ENCODE measurements at regions not wholly inside any gene's neighbourhood (a gene's known extent, or its start where the extent isn't known, plus 50 kb on each side); places are given as distances from the start of the nearest gene placed in this dataset.

DNA sequence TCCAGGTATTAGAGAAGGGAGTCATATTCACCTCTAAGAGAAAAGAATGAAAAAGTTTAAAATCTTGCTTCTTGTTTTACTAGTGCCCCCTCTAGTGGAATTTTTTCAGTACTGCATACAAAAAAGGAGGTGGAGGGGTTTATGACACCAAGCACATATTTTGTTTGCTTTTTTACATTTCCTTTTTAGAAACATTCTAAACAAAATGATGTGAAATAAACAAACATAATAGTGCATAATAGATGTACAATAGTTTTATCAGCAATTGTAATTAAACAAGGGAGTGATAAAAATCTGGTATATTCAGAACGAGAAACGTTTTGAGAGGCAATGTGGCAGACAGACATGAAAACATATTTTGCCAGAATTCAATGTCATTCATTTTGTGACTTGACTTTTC is 111.0 kb upstream of the TFAP2D start:
- no peaks in the 10 kb centered on the region for H3K9me3 Mint-ChIP-seq
- peaks cover 6% of the 10 kb centered on the region for H3K27me3 Mint-ChIP-seq (ENCODE audit: low read depth)
- TF ChIP-seq, protein P1, sequence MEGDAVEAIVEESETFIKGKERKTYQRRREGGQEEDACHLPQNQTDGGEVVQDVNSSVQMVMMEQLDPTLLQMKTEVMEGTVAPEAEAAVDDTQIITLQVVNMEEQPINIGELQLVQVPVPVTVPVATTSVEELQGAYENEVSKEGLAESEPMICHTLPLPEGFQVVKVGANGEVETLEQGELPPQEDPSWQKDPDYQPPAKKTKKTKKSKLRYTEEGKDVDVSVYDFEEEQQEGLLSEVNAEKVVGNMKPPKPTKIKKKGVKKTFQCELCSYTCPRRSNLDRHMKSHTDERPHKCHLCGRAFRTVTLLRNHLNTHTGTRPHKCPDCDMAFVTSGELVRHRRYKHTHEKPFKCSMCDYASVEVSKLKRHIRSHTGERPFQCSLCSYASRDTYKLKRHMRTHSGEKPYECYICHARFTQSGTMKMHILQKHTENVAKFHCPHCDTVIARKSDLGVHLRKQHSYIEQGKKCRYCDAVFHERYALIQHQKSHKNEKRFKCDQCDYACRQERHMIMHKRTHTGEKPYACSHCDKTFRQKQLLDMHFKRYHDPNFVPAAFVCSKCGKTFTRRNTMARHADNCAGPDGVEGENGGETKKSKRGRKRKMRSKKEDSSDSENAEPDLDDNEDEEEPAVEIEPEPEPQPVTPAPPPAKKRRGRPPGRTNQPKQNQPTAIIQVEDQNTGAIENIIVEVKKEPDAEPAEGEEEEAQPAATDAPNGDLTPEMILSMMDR (IDR thresholded peaks at IDR 0.05; ENCODE audit: unreplicated experiment in 3 of 3): peak; percentile 83 to 89 (median 84)
- H3K4me1 Mint-ChIP-seq: no peaks in the 10 kb centered on the region
- no peak overlapping the region for H3K27ac Mint-ChIP-seq
- H3K36me3 Mint-ChIP-seq (ENCODE audit: low read depth): no peaks in the 10 kb centered on the region
- H3K4me3 Mint-ChIP-seq: no peak overlapping the region

DNA sequence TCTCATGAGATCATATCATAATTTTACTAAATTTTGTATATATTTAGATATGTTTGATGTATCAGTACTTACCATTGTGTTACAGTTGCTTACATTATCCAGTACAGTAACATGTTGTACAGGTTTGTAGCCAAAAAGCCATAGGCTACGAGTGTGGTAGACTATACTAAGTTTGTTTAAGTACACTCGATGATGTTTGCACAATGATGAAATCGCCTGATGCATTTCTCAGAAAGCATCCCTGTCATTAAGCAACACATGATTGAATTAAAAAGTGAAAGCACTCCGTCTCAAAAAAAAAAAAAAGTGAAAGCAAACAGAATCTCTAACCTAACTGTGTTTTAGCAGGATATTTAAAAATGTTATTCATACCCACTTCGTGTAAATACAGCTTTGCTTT is 104.9 kb upstream of the TFAP2D start:
- Mint-ChIP-seq H3K4me1 (no peaks in the 10 kb centered on the region), H3K4me3 (no peak overlapping the region), H3K27me3 (ENCODE audit: low read depth) (no peaks in the 10 kb centered on the region), H3K36me3 (ENCODE audit: low read depth) (no peaks in the 10 kb centered on the region), H3K27ac (no peak overlapping the region), H3K9me3 (no peaks in the 10 kb centered on the region)
- TF ChIP-seq, protein P1 (IDR thresholded peaks at IDR 0.05; ENCODE audit: unreplicated experiment in 3 of 3): no peak

DNA sequence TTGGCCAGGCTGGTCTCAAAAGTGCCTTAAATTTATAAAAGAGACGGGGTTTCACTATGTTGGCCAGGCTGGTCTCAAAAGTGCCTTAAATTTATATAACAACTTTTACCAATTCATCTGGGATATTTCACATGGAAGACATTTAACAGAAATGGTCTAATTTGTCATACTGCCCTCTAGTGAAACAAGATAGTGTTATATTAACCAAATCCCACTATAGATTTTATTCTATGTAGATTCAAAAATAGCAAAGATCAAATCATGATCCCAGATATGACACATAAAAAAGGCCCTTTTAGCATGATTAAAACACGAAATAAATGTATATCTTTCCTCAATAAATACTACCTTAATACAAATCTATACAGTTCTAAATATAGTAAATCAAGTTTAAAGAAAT is 102.8 kb upstream of the TFAP2D start:
- Mint-ChIP-seq H3K36me3 (ENCODE audit: low read depth) (no peaks in the 10 kb centered on the region), H3K27ac (no peak overlapping the region), H3K9me3 (no peaks in the 10 kb centered on the region), H3K4me1 (no peaks in the 10 kb centered on the region), H3K27me3 (ENCODE audit: low read depth) (no peaks in the 10 kb centered on the region), H3K4me3 (no peak overlapping the region)
- TF ChIP-seq, protein P1 (IDR thresholded peaks at IDR 0.05; ENCODE audit: unreplicated experiment in 3 of 3): peak in 2 of 3 experiments; percentile 12 to 40

DNA sequence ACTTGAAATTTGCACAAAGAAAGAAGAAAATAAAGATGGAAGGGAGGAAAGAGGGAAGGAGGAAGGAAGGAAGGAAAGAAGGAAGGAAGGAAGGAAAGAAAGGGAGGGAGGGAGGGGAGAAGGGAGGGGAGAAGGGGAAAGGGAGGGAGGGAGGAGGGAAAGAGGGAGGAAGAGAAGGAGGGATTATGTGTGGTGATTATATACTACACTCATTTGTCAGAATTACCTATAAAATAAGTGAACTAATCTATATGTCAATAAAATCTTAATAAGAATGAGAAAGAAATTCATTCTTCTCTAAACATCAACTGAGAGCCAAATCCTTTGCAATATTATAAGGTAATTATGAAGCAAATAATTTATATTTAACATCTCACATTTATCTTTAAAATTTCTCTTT is 77.9 kb upstream of the TFAP2D start:
- Mint-ChIP-seq H3K36me3 (ENCODE audit: low read depth) (no peaks in the 10 kb centered on the region), H3K9me3 (no peaks in the 10 kb centered on the region), H3K27me3 (ENCODE audit: low read depth) (no peaks in the 10 kb centered on the region), H3K4me3 (no peak overlapping the region), H3K27ac (no peak overlapping the region), H3K4me1 (no peaks in the 10 kb centered on the region)
- TF ChIP-seq, protein P1 (IDR thresholded peaks at IDR 0.05; ENCODE audit: unreplicated experiment in 3 of 3): no peak

DNA sequence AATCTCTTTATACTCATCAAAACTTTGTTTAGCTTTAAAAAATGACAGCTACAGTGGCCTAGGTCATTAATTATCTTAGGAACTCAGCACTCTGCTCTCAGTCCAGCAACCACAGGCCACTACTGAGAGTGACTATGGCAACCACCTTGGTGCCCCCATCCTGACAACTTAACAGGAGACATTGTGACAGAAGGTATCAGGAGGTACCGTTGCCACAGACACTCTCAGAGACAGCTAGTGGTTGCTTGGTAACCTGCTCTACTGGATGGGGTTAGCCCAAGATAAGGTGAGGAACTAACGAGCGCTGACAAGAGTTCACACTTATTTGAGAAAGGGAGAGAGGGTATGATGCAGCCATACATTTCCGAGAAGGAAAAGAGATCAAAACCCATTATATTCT is 76.1 kb upstream of the TFAP2D start:
- H3K9me3 Mint-ChIP-seq: no peaks in the 10 kb centered on the region
- H3K4me1 Mint-ChIP-seq: no peaks in the 10 kb centered on the region

DNA sequence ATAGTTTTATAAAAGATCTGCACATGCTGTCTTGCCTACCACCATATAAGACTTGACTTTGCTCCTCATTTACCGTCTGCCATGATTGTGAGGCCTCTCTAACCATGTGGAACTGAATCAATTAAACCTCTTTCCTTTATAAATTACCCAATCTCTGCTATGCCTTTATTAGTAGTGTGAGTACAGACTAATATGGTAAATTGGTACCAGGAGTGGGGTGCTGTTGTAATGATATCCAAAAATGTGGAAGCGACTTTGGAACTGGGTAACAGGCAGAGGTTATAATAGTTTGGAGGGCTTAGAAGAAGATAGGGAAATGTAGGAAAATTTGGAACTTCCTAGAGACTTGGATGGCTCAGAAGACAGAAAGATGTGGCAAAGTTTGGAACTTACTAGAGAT is 64.2 kb upstream of the TFAP2D start:
- no peak overlapping the region for H3K4me3 Mint-ChIP-seq
- peaks cover 11% of the 10 kb centered on the region for H3K9me3 Mint-ChIP-seq
- TF ChIP-seq, protein P1 (IDR thresholded peaks at IDR 0.05; ENCODE audit: unreplicated experiment in 3 of 3): no peak
- no peak overlapping the region for H3K27ac Mint-ChIP-seq
- no peaks in the 10 kb centered on the region for H3K27me3 Mint-ChIP-seq (ENCODE audit: low read depth)
- H3K4me1 Mint-ChIP-seq: no peaks in the 10 kb centered on the region
- H3K36me3 Mint-ChIP-seq (ENCODE audit: low read depth): no peaks in the 10 kb centered on the region

More for the DNA sequence above, 76.1 kb upstream of the TFAP2D start:
- TF ChIP-seq, protein P1 (IDR thresholded peaks at IDR 0.05; ENCODE audit: unreplicated experiment in 3 of 3): no peak
- H3K4me3 Mint-ChIP-seq: no peak overlapping the region
- H3K36me3 Mint-ChIP-seq (ENCODE audit: low read depth): no peaks in the 10 kb centered on the region
- no peak overlapping the region for H3K27ac Mint-ChIP-seq
- no peaks in the 10 kb centered on the region for H3K27me3 Mint-ChIP-seq (ENCODE audit: low read depth)

Data from nephron (organoid).